ENCODE measurements at regions not wholly inside any gene's neighbourhood (a gene's known extent, or its start where the extent isn't known, plus 50 kb on each side); places are given as distances from the start of the nearest gene placed in this dataset.

GRCh38 chr21:38660333-38661196 is 145.2 kb upstream of the ETS2 start:
- DNase-seq = peak; percentile 24

- DNase-seq = peak; percentile 56
These were observed 144.4 kb upstream of the ETS2 start for GRCh38 chr21:38661197-38661871.

- no peak for DNase-seq
These were observed 143.7 kb upstream of the ETS2 start for GRCh38 chr21:38661889-38662568.

GRCh38 chr21:38663282-38663681 is 142.4 kb upstream of the ETS2 start:
- no peak for DNase-seq

GRCh38 chr21:38664315-38664714 is 141.4 kb upstream of the ETS2 start:
- DNase-seq = no peak

GRCh38 chr21:38664841-38665240 is 140.9 kb upstream of the ETS2 start:
- peak; percentile 61 for DNase-seq

GRCh38 chr21:38667291-38667870 is 138.3 kb upstream of the ETS2 start:
- DNase-seq = peak; percentile 49

- no peak for DNase-seq
These were observed 137.7 kb upstream of the ETS2 start for GRCh38 chr21:38668067-38668466.

- DNase-seq = no peak
These were observed 137.2 kb upstream of the ETS2 start for GRCh38 chr21:38668541-38668940.

GRCh38 chr21:38669186-38669585 is 136.5 kb upstream of the ETS2 start:
- DNase-seq = peak; percentile 31

GRCh38 chr21:38670861-38671260 is 134.9 kb upstream of the ETS2 start:
- DNase-seq = no peak

- DNase-seq = no peak
These were observed 134.0 kb upstream of the ETS2 start for GRCh38 chr21:38671773-38672172.

- DNase-seq = no peak
These were observed 130.4 kb upstream of the ETS2 start for GRCh38 chr21:38675182-38675824.

- no peak for DNase-seq
These were observed 126.9 kb upstream of the ETS2 start for GRCh38 chr21:38678827-38679226.

GRCh38 chr21:38679534-38679933 is 126.2 kb upstream of the ETS2 start:
- peak; percentile 84 for DNase-seq

GRCh38 chr21:38680401-38680800 is 125.3 kb upstream of the ETS2 start:
- DNase-seq = peak; percentile 23

GRCh38 chr21:38683222-38683621 is 122.5 kb upstream of the ETS2 start:
- DNase-seq = peak; percentile 21

- no peak for DNase-seq
These were observed 117.7 kb upstream of the ETS2 start for GRCh38 chr21:38688068-38688467.

- DNase-seq = no peak
These were observed 114.1 kb upstream of the ETS2 start for GRCh38 chr21:38691631-38692030.

- DNase-seq = no peak
These were observed 109.2 kb upstream of the ETS2 start for GRCh38 chr21:38696579-38696978.

- no peak for DNase-seq
These were observed 106.7 kb upstream of the ETS2 start for GRCh38 chr21:38699048-38699447.

- DNase-seq = no peak
These were observed 103.5 kb upstream of the ETS2 start for GRCh38 chr21:38702196-38702595.

GRCh38 chr21:38709876-38710275 is 95.9 kb upstream of the ETS2 start:
- DNase-seq = no peak

Data from MV-4-11 (cell line).